ENCODE measurements at regions not wholly inside any gene's neighbourhood (a gene's known extent, or its start where the extent isn't known, plus 50 kb on each side); places are given as distances from the start of the nearest gene placed in this dataset.
A peak's percentile ranks its signal among the peaks of the same experiment; 100 is the strongest.

- intact Hi-C loops (cut with micrococcal nuclease), result no loop called here
- peak; percentile 80 for DNase-seq
- no peak for TF ChIP-seq EZH2phosphoT487 (IDR thresholded peaks at IDR 0.05; ENCODE audit: borderline replicate concordance, low read length)
- 0 out of 2 replicates have a peak, but pooled peaks cover 3% of the 10 kb centered on the region for H4K20me1 ChIP-seq (ENCODE audit: low read length)
- H3F3A ChIP-seq (ENCODE audit: low read length, unreplicated experiment), result no peaks in the 10 kb centered on the region
- BruUV-seq (replicated peaks), result no TSS peak
- H3K4me3 ChIP-seq (ENCODE audit: low read length), result no peak overlapping the region
- no peaks in the 10 kb centered on the region for H3K9me2 ChIP-seq (replicated peaks; ENCODE audit: low read length)
- no peaks in the 10 kb centered on the region for H3K9me3 ChIP-seq (ENCODE audit: low read length)
- H3K9ac ChIP-seq (ENCODE audit: low read length), result peak overlapping the region; percentile 25
- peak overlapping the region; percentile 74 for H3K27ac ChIP-seq (ENCODE audit: low read length)
- peak; percentile 85 for ATAC-seq
- H3K4me1 ChIP-seq (ENCODE audit: insufficient read depth, low read length), result peaks cover 35% of the 10 kb centered on the region
- H3K4me2 ChIP-seq (ENCODE audit: low read length), result peak overlapping the region; percentile 50
- POLR2A ChIA-PET (ENCODE audit: unreplicated experiment), result interaction anchor here (0.5 to 0.6 kb wide), 2 partner anchors 29 to 60 kb away, joined by 3 to 4 read pairs; no protein-coding TSS in a partner anchor
- no peaks in the 10 kb centered on the region for H3K27me3 ChIP-seq (ENCODE audit: low read length)
- no peak overlapping the region for H2AFZ ChIP-seq (ENCODE audit: low read length)
- CTCF ChIA-PET, result interaction anchor here (0.7 kb wide), 1 partner anchor 298 kb away, joined by 4 read pairs; no protein-coding TSS in a partner anchor
- H3K36me3 ChIP-seq (ENCODE audit: low read depth, low read length), result peaks cover 21% of the 10 kb centered on the region
- H3K79me2 ChIP-seq (ENCODE audit: low read length), result no peaks in the 10 kb centered on the region
Observed at GRCh38 chr14:71620401-71620800, 311.8 kb upstream of the RGS6 start.

DNA sequence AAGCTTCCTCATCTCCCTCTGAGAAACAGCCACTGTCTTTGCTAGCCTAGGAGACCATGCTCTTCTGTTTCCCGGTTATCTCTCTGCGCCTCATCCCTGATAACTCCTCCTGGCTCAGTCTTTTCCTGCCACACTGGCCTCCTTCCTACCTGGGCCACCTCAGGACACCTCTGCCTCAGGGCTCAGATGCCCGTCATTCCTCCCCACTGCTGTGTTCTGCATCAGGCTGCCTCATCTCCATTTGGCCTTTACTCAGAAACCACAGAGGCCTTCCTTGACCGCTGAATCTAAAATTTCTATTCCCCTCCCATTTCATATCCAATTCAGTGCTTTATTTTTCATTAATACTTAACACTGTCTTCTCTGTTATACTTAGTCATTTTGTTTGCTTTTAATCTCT, 311.0 kb upstream of the RGS6 start:
- no peaks in the 10 kb centered on the region for H3F3A ChIP-seq (ENCODE audit: low read length, unreplicated experiment)
- ChIA-PET POLR2A (ENCODE audit: unreplicated experiment) (no interaction called here), CTCF (interaction anchor here (0.7 kb wide), 1 partner anchor 155 kb away, joined by 3 read pairs; no protein-coding TSS in a partner anchor)
- H4K20me1 ChIP-seq (ENCODE audit: low read length), result 0 out of 2 replicates have a peak, but pooled peaks cover 3% of the 10 kb centered on the region
- H3K9me3 ChIP-seq (ENCODE audit: low read length), result no peaks in the 10 kb centered on the region
- peaks cover 35% of the 10 kb centered on the region for H3K4me1 ChIP-seq (ENCODE audit: insufficient read depth, low read length)
- TF ChIP-seq EZH2phosphoT487 (IDR thresholded peaks at IDR 0.05; ENCODE audit: borderline replicate concordance, low read length) (no peak), CTCF (conservative IDR thresholded peaks at IDR 0.05; ENCODE audit: low read depth, low read length) (no peak), EZH2 (IDR thresholded peaks at IDR 0.05; ENCODE audit: low read length, unreplicated experiment) (no peak)
- ATAC-seq (peak; percentile 74), DNase-seq (peak; percentile 70)
- H3K4me3 ChIP-seq (ENCODE audit: low read length), result no peak overlapping the region
- H3K79me2 ChIP-seq (ENCODE audit: low read length), result no peaks in the 10 kb centered on the region
- H3K36me3 ChIP-seq (ENCODE audit: low read depth, low read length), result peaks cover 21% of the 10 kb centered on the region
- no peaks in the 10 kb centered on the region for H3K9me2 ChIP-seq (replicated peaks; ENCODE audit: low read length)
- H3K9ac ChIP-seq (ENCODE audit: low read length), result peak overlapping the region; percentile 25
- BruUV-seq (replicated peaks), result no TSS peak
- H3K27ac ChIP-seq (ENCODE audit: low read length), result peak overlapping the region; percentile 74
- H2AFZ ChIP-seq (ENCODE audit: low read length), result no peak overlapping the region
- intact Hi-C loops (cut with micrococcal nuclease), result no loop called here
- H3K4me2 ChIP-seq (ENCODE audit: low read length), result peak overlapping the region; percentile 50
- no peaks in the 10 kb centered on the region for H3K27me3 ChIP-seq (ENCODE audit: low read length)

GRCh38 chr14:71621980-71622605, 310.1 kb upstream of the RGS6 start:
- Histone ChIP-seq H3K4me2 (ENCODE audit: low read length) (no peak overlapping the region), H3K9me2 (replicated peaks; ENCODE audit: low read length) (no peaks in the 10 kb centered on the region), H3K36me3 (ENCODE audit: low read depth, low read length) (peaks cover 21% of the 10 kb centered on the region), H4K20me1 (ENCODE audit: low read length) (0 out of 2 replicates have a peak, but pooled peaks cover 3% of the 10 kb centered on the region), H3K79me2 (ENCODE audit: low read length) (no peaks in the 10 kb centered on the region), H3K9ac (ENCODE audit: low read length) (no peak overlapping the region), H3K9me3 (ENCODE audit: low read length) (no peaks in the 10 kb centered on the region), H3K27me3 (ENCODE audit: low read length) (no peaks in the 10 kb centered on the region), H3K4me1 (ENCODE audit: insufficient read depth, low read length) (peaks cover 28% of the 10 kb centered on the region), H2AFZ (ENCODE audit: low read length) (no peak overlapping the region), H3K27ac (ENCODE audit: low read length) (no peak overlapping the region), H3K4me3 (ENCODE audit: low read length) (no peak overlapping the region), H3F3A (ENCODE audit: low read length, unreplicated experiment) (no peaks in the 10 kb centered on the region)
- no TSS peak for BruUV-seq (replicated peaks)
- intact Hi-C loops (cut with micrococcal nuclease), result no loop called here
- no peak for ATAC-seq
- ChIA-PET CTCF (interaction anchor here (0.7 kb wide), 1 partner anchor 154 kb away, joined by 3 read pairs; no protein-coding TSS in a partner anchor), POLR2A (ENCODE audit: unreplicated experiment) (no interaction called here)
- DNase-seq, result no peak
- TF ChIP-seq CTCF (conservative IDR thresholded peaks at IDR 0.05; ENCODE audit: low read depth, low read length) (no peak), EZH2 (IDR thresholded peaks at IDR 0.05; ENCODE audit: low read length, unreplicated experiment) (no peak)
